HL-60 (cell line): ENCODE measurements at regions not wholly inside any gene's neighbourhood (a gene's known extent, or its start where the extent isn't known, plus 50 kb on each side); places are given as distances from the start of the nearest gene placed in this dataset.

ENCODE experiments used
- POLR2AphosphoS5 ChIP-seq: IDR thresholded peaks from 2 replicates; pipeline ENCODE4 v1.6.1; 2012; ENCODE audit warnings: low read depth
- REST ChIP-seq: IDR thresholded peaks from 2 replicates; pipeline ENCODE4 v1.6.1; 2012; ENCODE audit warnings: low read depth; ENCODE audit not compliant: insufficient replicate concordance
- SPI1 ChIP-seq: IDR thresholded peaks from 2 replicates; pipeline ENCODE4 v1.6.1; 2012; ENCODE audit warnings: low read depth, mild to moderate bottlenecking, borderline replicate concordance
- TF ChIP-seq, protein P1 (sequence below): IDR thresholded peaks from one replicate; pipeline ENCODE4 v1.5.1; 2011; ENCODE audit warnings: low read length, control low read depth, inconsistent platforms; ENCODE audit not compliant: insufficient read depth

DNA sequence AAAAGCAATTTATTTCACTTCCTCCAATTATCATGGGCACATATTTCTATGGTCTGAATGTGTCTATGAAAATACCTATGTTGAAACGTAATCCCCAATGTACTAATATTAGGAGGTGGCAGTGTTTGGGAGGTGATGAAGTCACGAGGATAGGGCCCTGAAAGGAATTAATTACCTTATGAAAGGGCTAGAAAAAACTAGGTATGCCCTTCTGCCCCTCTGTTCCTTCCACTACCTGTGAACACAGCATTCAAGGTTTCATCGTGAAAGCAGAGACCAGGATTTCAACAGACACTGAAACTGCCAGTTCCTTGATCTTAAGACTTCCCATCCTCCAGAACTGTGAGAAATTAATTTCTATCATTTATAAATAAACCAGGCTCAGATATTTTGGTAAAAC lies 1037.1 kb upstream of the C9orf72 start:
- TF ChIP-seq, protein P1, sequence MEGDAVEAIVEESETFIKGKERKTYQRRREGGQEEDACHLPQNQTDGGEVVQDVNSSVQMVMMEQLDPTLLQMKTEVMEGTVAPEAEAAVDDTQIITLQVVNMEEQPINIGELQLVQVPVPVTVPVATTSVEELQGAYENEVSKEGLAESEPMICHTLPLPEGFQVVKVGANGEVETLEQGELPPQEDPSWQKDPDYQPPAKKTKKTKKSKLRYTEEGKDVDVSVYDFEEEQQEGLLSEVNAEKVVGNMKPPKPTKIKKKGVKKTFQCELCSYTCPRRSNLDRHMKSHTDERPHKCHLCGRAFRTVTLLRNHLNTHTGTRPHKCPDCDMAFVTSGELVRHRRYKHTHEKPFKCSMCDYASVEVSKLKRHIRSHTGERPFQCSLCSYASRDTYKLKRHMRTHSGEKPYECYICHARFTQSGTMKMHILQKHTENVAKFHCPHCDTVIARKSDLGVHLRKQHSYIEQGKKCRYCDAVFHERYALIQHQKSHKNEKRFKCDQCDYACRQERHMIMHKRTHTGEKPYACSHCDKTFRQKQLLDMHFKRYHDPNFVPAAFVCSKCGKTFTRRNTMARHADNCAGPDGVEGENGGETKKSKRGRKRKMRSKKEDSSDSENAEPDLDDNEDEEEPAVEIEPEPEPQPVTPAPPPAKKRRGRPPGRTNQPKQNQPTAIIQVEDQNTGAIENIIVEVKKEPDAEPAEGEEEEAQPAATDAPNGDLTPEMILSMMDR = no peak
- no peak for TF ChIP-seq SPI1
- no peak for TF ChIP-seq POLR2AphosphoS5
- no peak for TF ChIP-seq REST
